ENCODE measurements at regions not wholly inside any gene's neighbourhood (a gene's known extent, or its start where the extent isn't known, plus 50 kb on each side); places are given as distances from the start of the nearest gene placed in this dataset.

- DNase-seq: no peak
- Histone ChIP-seq H3K27me3 (no peaks in the 10 kb centered on the region), H3K9me3 (replicated peaks) (peaks cover 10% of the 10 kb centered on the region), H3K4me3 (no peak overlapping the region), H3K4me1 (peaks cover 2% of the 10 kb centered on the region; the same call in 1 of the 2 replicates), H3K36me3 (no peaks in the 10 kb centered on the region), H3K27ac (no peak overlapping the region)
Measured at GRCh38 chr12:75571204-75571603, 59.8 kb upstream of the KRR1 start.

GRCh38 chr12:75568801-75569200 lies 57.4 kb upstream of the KRR1 start:
- H3K27me3 ChIP-seq: no peaks in the 10 kb centered on the region
- no peaks in the 10 kb centered on the region for H3K36me3 ChIP-seq
- no peak overlapping the region for H3K4me3 ChIP-seq
- peaks cover 21% of the 10 kb centered on the region for H3K9me3 ChIP-seq (replicated peaks)
- no peak for DNase-seq
- no peak overlapping the region for H3K27ac ChIP-seq
- peaks cover 8% of the 10 kb centered on the region for H3K4me1 ChIP-seq

- no peaks in the 10 kb centered on the region for H3K36me3 ChIP-seq
- no peak for DNase-seq
- H3K27ac ChIP-seq: no peak overlapping the region
- H3K27me3 ChIP-seq: no peaks in the 10 kb centered on the region
- no peak overlapping the region for H3K4me3 ChIP-seq
- peaks cover 9% of the 10 kb centered on the region for H3K4me1 ChIP-seq
- peaks cover 21% of the 10 kb centered on the region for H3K9me3 ChIP-seq (replicated peaks)
Measured at GRCh38 chr12:75568393-75568792, 57.0 kb upstream of the KRR1 start.

- H3K4me3 ChIP-seq: no peak overlapping the region
- no peaks in the 10 kb centered on the region for H3K27me3 ChIP-seq
- DNase-seq: no peak
- H3K36me3 ChIP-seq: no peaks in the 10 kb centered on the region
- no peak overlapping the region for H3K27ac ChIP-seq
- H3K9me3 ChIP-seq (replicated peaks): peaks cover 16% of the 10 kb centered on the region
- peaks cover 9% of the 10 kb centered on the region for H3K4me1 ChIP-seq
Measured at GRCh38 chr12:75565795-75566194, 54.4 kb upstream of the KRR1 start.

- no peak overlapping the region for H3K4me3 ChIP-seq
- H3K27ac ChIP-seq: peak overlapping the region; percentile 18; the same call in 1 of the 2 replicates
- peaks cover 9% of the 10 kb centered on the region for H3K4me1 ChIP-seq
- peak in 1 of 2 experiments; percentile 33 for DNase-seq
- H3K27me3 ChIP-seq: no peaks in the 10 kb centered on the region
- no peaks in the 10 kb centered on the region for H3K36me3 ChIP-seq
- H3K9me3 ChIP-seq (replicated peaks): peaks cover 13% of the 10 kb centered on the region
Measured at GRCh38 chr12:75564852-75565251, 53.4 kb upstream of the KRR1 start.

GRCh38 chr12:75564398-75564797 lies 53.0 kb upstream of the KRR1 start:
- Histone ChIP-seq H3K4me1 (peaks cover 9% of the 10 kb centered on the region), H3K27me3 (no peaks in the 10 kb centered on the region), H3K27ac (peak overlapping the region; percentile 18; the same call in 1 of the 2 replicates), H3K9me3 (replicated peaks) (peaks cover 13% of the 10 kb centered on the region), H3K4me3 (no peak overlapping the region), H3K36me3 (no peaks in the 10 kb centered on the region)
- DNase-seq: peak; percentile 54 to 73

GRCh38 chr12:75563351-75563750 lies 51.9 kb upstream of the KRR1 start:
- DNase-seq: no peak
- Histone ChIP-seq H3K4me1 (peaks cover 7% of the 10 kb centered on the region), H3K4me3 (no peak overlapping the region), H3K27ac (no peak overlapping the region), H3K9me3 (replicated peaks) (peaks cover 13% of the 10 kb centered on the region), H3K27me3 (no peaks in the 10 kb centered on the region), H3K36me3 (no peaks in the 10 kb centered on the region)

GRCh38 chr12:75561921-75562320 lies 50.5 kb upstream of the KRR1 start:
- no peak overlapping the region for H3K4me3 ChIP-seq
- no peaks in the 10 kb centered on the region for H3K36me3 ChIP-seq
- no peak for DNase-seq
- no peak overlapping the region for H3K27ac ChIP-seq
- peaks cover 7% of the 10 kb centered on the region for H3K4me1 ChIP-seq
- H3K9me3 ChIP-seq (replicated peaks): peaks cover 13% of the 10 kb centered on the region
- H3K27me3 ChIP-seq: no peaks in the 10 kb centered on the region

Measured in SJCRH30 (cell line).